ENCODE measurements at regions not wholly inside any gene's neighbourhood (a gene's known extent, or its start where the extent isn't known, plus 50 kb on each side); places are given as distances from the start of the nearest gene placed in this dataset.

DNA sequence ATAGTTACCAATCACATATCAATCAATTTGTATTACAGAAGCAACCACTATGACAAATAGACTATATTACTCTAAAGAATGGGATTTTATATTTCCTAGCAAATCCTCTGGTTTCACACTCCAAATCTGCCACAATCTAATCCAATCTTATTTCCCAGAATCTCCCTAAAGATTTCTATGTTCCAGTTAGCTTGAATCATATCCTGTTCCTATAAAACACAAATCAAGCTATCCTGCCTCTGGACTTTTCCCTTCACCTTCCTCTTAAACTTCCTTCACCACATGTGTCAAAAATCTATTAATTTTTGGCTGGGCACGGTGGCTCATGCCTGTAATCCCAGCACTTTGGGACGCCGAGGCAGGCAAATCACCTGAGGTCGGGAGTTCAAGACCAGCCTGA, 50.0 kb downstream of the PIK3C2A start:
- Histone ChIP-seq H3K36me3 (peaks cover 14% of the 10 kb centered on the region), H3K9me3 (replicated peaks) (no peaks in the 10 kb centered on the region), H3K4me1 (no peaks in the 10 kb centered on the region), H3K27ac (no peak overlapping the region), H3K4me3 (no peak overlapping the region), H3K27me3 (no peaks in the 10 kb centered on the region)
- DNase-seq, result no peak

- no peak for DNase-seq
- H3K4me3 ChIP-seq, result no peak overlapping the region
- no peak overlapping the region for H3K27ac ChIP-seq
- H3K27me3 ChIP-seq, result no peaks in the 10 kb centered on the region
- peaks cover 14% of the 10 kb centered on the region for H3K36me3 ChIP-seq
- no peaks in the 10 kb centered on the region for H3K4me1 ChIP-seq
- H3K9me3 ChIP-seq (replicated peaks), result no peaks in the 10 kb centered on the region
These were observed 51.5 kb downstream of the PIK3C2A start for GRCh38 chr11:17156283-17156682.

DNA sequence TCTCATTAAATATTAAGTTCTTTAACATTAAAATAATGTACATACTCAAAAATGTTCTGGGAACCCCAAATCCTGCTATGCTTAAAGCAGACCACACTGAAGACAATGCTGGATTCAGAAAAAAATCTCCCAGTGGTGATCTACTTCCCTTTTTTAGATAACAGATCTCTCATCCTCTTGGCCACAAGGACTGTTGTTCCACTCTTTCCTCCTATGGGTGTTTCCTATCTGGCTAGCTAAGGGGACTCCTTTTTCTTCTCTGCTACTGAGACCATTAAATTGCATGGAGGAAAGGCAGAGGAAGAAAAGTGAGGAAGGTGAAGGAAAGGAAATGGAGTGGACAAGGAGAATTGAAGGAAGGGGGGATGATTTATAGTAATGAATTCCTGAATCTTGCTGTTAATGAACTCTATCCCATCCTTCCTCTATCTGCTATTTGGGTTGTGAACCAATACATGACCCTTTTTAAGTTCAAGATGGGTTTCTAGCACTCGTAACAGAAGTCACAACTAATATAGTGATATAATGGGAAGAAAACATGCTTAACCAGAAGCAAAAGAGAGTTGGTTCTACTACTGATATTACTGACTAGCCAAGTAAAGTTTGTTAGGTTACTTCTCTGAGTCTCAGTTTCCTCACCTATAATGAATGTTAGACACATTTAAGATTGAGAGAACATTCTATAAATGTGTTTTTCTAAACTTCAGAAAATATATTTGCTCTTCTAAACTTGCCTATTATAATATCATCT, 53.2 kb downstream of the PIK3C2A start:
- DNase-seq, result no peak
- no peaks in the 10 kb centered on the region for H3K4me1 ChIP-seq
- peaks cover 18% of the 10 kb centered on the region for H3K36me3 ChIP-seq
- H3K4me3 ChIP-seq, result no peak overlapping the region
- no peaks in the 10 kb centered on the region for H3K27me3 ChIP-seq
- no peaks in the 10 kb centered on the region for H3K9me3 ChIP-seq (replicated peaks)
- H3K27ac ChIP-seq, result no peak overlapping the region

- no peak for DNase-seq
- Histone ChIP-seq H3K4me1 (no peaks in the 10 kb centered on the region), H3K27me3 (no peaks in the 10 kb centered on the region), H3K4me3 (no peak overlapping the region), H3K27ac (no peak overlapping the region), H3K9me3 (replicated peaks) (no peaks in the 10 kb centered on the region), H3K36me3 (peaks cover 15% of the 10 kb centered on the region)
These were observed 54.0 kb downstream of the PIK3C2A start for GRCh38 chr11:17153757-17154156.

DNA sequence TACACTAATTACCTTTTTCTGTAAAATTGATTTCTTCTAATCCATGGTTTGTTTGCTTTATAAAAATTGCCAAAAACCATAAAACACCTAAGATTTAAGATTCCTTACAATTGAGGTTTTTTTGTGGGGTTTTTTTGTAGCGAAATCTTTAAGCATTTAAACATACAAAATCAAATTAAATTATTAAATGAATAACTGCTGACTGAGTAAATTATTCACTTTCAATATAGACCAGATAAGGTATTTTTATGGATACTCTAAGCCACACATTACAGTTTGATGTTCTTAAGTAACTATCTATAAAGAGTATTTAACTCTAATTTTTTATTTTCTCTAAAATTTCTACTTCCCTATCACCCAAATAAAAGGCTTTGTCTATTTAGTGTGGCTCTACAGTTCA, 55.5 kb downstream of the PIK3C2A start:
- Histone ChIP-seq H3K27me3 (no peaks in the 10 kb centered on the region), H3K4me1 (no peaks in the 10 kb centered on the region), H3K36me3 (peaks cover 23% of the 10 kb centered on the region), H3K9me3 (replicated peaks) (no peaks in the 10 kb centered on the region), H3K4me3 (no peak overlapping the region), H3K27ac (no peak overlapping the region)
- DNase-seq, result no peak

DNA sequence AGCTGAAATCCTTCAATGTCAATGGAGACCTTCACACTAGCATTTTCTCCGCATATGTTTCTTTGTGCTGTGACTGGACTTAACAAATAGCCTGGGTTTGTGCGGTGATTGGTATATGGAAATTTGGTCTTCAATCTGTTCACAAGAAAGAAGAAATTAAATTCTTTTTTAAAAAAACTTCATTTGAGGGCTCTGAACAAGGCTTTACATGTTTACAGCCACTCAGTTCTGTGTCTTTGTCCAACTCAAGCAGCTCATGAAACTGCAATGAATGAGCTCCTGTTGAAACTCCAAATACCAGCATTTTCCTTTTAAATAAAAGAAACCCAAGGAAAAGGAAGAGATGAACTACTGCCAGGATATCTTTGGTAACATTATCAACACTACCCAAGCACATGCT, 57.3 kb downstream of the PIK3C2A start:
- Histone ChIP-seq H3K9me3 (replicated peaks) (no peaks in the 10 kb centered on the region), H3K36me3 (peaks cover 33% of the 10 kb centered on the region)
- no peak for DNase-seq

GRCh38 chr11:17148536-17148935, 59.2 kb downstream of the PIK3C2A start:
- no peak for DNase-seq
- Histone ChIP-seq H3K9me3 (replicated peaks) (no peaks in the 10 kb centered on the region), H3K4me3 (no peak overlapping the region), H3K4me1 (no peaks in the 10 kb centered on the region), H3K36me3 (peaks cover 41% of the 10 kb centered on the region), H3K27ac (no peak overlapping the region), H3K27me3 (no peaks in the 10 kb centered on the region)

More for the DNA sequence above, 57.3 kb downstream of the PIK3C2A start:
- Histone ChIP-seq H3K4me1 (no peaks in the 10 kb centered on the region), H3K4me3 (no peak overlapping the region), H3K27me3 (no peaks in the 10 kb centered on the region), H3K27ac (no peak overlapping the region)

GRCh38 chr11:17145972-17146371, 61.8 kb downstream of the PIK3C2A start:
- no peak overlapping the region for H3K4me3 ChIP-seq
- H3K27me3 ChIP-seq, result no peaks in the 10 kb centered on the region
- DNase-seq, result no peak
- no peaks in the 10 kb centered on the region for H3K4me1 ChIP-seq
- no peaks in the 10 kb centered on the region for H3K9me3 ChIP-seq (replicated peaks)
- H3K36me3 ChIP-seq, result peaks cover 54% of the 10 kb centered on the region
- H3K27ac ChIP-seq, result no peak overlapping the region

DNA sequence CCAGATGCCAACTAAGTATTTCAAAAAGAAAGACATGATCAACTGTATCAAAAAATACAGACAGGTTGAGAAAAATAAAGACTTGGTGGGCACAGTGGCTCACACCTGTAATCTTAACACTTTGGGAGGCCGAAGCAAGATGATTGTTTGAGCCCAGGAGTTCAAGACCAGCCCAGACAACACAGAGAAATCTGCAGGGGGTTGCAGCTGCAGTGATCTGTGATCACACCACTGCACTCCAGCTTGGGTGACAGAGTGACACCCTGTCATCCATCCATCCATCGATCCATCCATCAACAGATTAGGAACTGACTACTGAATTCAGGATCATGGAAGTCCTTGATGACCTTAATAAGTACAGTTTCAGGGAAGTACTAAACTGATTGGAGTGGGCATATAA, 65.0 kb upstream of the RPS13 start:
- Histone ChIP-seq H3K4me1 (no peaks in the 10 kb centered on the region), H3K4me3 (no peak overlapping the region), H3K36me3 (peaks cover 44% of the 10 kb centered on the region), H3K9me3 (replicated peaks) (no peaks in the 10 kb centered on the region), H3K27me3 (no peaks in the 10 kb centered on the region), H3K27ac (no peak overlapping the region)
- no peak for DNase-seq

DNA sequence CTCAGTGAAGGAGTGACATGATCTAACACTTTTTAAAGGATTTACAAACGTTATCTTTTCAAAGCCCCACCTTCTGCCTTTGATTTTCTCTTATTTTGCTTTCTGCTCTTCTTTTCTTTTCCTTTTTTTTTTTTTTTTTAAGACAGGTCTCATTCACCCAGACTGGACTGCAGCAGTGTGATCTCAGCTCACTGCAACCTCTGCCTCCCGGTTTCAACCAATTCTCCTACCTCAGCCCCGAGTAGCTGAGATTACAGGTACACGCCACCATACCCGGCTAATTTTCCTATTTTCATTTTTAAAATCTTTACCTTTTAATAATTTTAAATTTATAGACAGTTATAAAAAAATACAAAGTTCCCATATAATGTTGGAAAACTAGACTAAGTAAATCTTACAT, 63.7 kb upstream of the RPS13 start:
- DNase-seq, result no peak
- H3K36me3 ChIP-seq, result peaks cover 37% of the 10 kb centered on the region
- H3K27ac ChIP-seq, result no peak overlapping the region
- H3K4me3 ChIP-seq, result no peak overlapping the region
- no peaks in the 10 kb centered on the region for H3K27me3 ChIP-seq
- H3K9me3 ChIP-seq (replicated peaks), result no peaks in the 10 kb centered on the region
- H3K4me1 ChIP-seq, result no peaks in the 10 kb centered on the region

DNA sequence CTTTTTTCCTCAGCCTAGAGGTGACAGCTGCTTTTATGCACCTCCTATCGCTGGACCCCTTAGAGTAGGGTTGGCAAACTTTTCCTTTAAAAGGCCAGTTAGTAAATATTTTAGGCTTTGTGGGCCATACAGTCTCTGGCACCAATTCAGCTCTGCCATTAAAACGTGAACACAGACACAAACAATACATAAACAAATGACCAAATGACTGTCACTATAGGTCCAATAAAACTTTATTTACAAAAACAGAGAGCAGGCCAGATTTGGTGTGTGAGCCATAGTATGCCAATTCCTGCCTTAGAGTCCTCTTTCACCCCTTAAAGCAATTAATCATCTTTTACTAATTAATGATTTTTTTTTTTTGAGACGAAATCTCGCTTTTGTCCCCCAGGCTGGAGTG, 61.1 kb upstream of the RPS13 start:
- no peak for DNase-seq
- peaks cover 33% of the 10 kb centered on the region for H3K36me3 ChIP-seq
- no peak overlapping the region for H3K4me3 ChIP-seq
- H3K4me1 ChIP-seq, result no peaks in the 10 kb centered on the region
- no peaks in the 10 kb centered on the region for H3K27me3 ChIP-seq
- H3K9me3 ChIP-seq (replicated peaks), result no peaks in the 10 kb centered on the region
- no peak overlapping the region for H3K27ac ChIP-seq

GRCh38 chr11:17135916-17136683, 58.6 kb upstream of the RPS13 start:
- Histone ChIP-seq H3K36me3 (peaks cover 33% of the 10 kb centered on the region), H3K4me3 (no peak overlapping the region), H3K4me1 (no peaks in the 10 kb centered on the region), H3K27me3 (no peaks in the 10 kb centered on the region), H3K27ac (no peak overlapping the region), H3K9me3 (replicated peaks) (no peaks in the 10 kb centered on the region)
- DNase-seq, result no peak

- Histone ChIP-seq H3K27me3 (no peaks in the 10 kb centered on the region), H3K4me1 (no peaks in the 10 kb centered on the region), H3K27ac (no peak overlapping the region), H3K36me3 (peaks cover 39% of the 10 kb centered on the region), H3K9me3 (replicated peaks) (no peaks in the 10 kb centered on the region), H3K4me3 (no peak overlapping the region)
- no peak for DNase-seq
These were observed 55.2 kb upstream of the RPS13 start for GRCh38 chr11:17132654-17133053.

- H3K4me1 ChIP-seq, result no peaks in the 10 kb centered on the region
- H3K36me3 ChIP-seq, result peaks cover 33% of the 10 kb centered on the region
- no peaks in the 10 kb centered on the region for H3K9me3 ChIP-seq (replicated peaks)
- H3K27ac ChIP-seq, result no peak overlapping the region
- no peaks in the 10 kb centered on the region for H3K27me3 ChIP-seq
- DNase-seq, result no peak
- H3K4me3 ChIP-seq, result no peak overlapping the region
These were observed 51.5 kb upstream of the RPS13 start for GRCh38 chr11:17129003-17129402.

Measured in SJCRH30 (cell line).